ENCODE measurements at regions not wholly inside any gene's neighbourhood (a gene's known extent, or its start where the extent isn't known, plus 50 kb on each side); places are given as distances from the start of the nearest gene placed in this dataset.

DNA sequence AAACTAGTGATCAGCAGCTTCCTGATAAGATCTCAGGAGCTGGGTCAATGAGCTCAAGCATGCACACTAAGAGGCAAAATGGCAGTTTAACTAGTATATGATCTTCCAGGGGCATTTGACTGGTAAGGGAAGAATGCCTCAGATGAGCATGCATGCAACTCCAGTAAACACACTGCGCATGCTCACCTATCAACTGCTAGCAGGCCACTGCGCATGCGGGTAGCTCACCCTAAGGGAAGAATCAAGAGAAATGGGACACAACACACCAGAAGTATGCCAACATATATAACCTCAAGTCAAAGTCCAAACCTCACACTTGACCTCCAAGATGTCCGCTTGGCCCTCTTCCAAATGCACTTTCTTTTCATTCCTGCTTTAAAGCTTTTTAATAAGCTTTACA, 1004.0 kb downstream of the ADGRL3 start:
- TF ChIP-seq, protein P1, sequence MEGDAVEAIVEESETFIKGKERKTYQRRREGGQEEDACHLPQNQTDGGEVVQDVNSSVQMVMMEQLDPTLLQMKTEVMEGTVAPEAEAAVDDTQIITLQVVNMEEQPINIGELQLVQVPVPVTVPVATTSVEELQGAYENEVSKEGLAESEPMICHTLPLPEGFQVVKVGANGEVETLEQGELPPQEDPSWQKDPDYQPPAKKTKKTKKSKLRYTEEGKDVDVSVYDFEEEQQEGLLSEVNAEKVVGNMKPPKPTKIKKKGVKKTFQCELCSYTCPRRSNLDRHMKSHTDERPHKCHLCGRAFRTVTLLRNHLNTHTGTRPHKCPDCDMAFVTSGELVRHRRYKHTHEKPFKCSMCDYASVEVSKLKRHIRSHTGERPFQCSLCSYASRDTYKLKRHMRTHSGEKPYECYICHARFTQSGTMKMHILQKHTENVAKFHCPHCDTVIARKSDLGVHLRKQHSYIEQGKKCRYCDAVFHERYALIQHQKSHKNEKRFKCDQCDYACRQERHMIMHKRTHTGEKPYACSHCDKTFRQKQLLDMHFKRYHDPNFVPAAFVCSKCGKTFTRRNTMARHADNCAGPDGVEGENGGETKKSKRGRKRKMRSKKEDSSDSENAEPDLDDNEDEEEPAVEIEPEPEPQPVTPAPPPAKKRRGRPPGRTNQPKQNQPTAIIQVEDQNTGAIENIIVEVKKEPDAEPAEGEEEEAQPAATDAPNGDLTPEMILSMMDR (IDR thresholded peaks at IDR 0.05): no peak
- TF ChIP-seq POLR2AphosphoS5 (IDR thresholded peaks at IDR 0.05): no peak
- TF ChIP-seq POLR2A (IDR thresholded peaks at IDR 0.05): no peak
- TF ChIP-seq EP300 (IDR thresholded peaks at IDR 0.05): no peak
